GM13976 (cell line): ENCODE measurements at regions not wholly inside any gene's neighbourhood (a gene's known extent, or its start where the extent isn't known, plus 50 kb on each side); places are given as distances from the start of the nearest gene placed in this dataset.

Experiments
- DNase-seq: peaks from one replicate; pipeline ENCODE4 v3.0.0; 2012; ENCODE audit warnings: low spot score
- in situ Hi-C: fragments of 300-500 bp; cut with MboI; formaldehyde crosslinking; loops from one replicate; pipeline ENCODE4 v1.12.0; 2022; ENCODE audit warnings: low sequenced_read_pairs, mixed read lengths, inconsistent platforms; ENCODE audit not compliant: unreplicated experiment
- TF ChIP-seq, protein P1 (sequence below): IDR thresholded peaks from 2 replicates; pipeline ENCODE4 v1.5.1; 2012; ENCODE audit warnings: borderline replicate concordance, mild to moderate bottlenecking; ENCODE audit not compliant: insufficient read depth; ENCODE audit errors: extremely low read depth, missing control alignments, control extremely low read depth

DNA sequence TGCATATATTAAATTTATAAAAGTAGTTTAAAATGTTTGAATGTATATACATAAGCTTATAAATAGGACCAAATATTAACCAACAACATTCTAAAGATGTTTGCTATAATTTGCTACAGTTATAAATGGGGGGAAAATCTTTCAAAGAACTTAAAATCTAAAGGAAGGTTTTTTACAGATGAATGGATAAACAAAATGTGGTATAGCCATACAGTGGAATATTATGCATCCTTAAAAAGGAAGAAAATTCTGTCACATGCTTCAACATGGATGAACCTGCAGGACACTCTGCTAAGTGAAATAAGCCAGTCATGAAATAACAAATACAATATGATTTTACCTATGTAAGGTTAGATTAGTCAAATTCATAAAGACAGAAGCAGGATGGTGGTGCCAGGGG is 75.8 kb downstream of the TMEM17 start:
- TF ChIP-seq, protein P1, sequence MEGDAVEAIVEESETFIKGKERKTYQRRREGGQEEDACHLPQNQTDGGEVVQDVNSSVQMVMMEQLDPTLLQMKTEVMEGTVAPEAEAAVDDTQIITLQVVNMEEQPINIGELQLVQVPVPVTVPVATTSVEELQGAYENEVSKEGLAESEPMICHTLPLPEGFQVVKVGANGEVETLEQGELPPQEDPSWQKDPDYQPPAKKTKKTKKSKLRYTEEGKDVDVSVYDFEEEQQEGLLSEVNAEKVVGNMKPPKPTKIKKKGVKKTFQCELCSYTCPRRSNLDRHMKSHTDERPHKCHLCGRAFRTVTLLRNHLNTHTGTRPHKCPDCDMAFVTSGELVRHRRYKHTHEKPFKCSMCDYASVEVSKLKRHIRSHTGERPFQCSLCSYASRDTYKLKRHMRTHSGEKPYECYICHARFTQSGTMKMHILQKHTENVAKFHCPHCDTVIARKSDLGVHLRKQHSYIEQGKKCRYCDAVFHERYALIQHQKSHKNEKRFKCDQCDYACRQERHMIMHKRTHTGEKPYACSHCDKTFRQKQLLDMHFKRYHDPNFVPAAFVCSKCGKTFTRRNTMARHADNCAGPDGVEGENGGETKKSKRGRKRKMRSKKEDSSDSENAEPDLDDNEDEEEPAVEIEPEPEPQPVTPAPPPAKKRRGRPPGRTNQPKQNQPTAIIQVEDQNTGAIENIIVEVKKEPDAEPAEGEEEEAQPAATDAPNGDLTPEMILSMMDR = no peak
- DNase-seq = no peak
- in situ Hi-C loops = no loop called here

DNA sequence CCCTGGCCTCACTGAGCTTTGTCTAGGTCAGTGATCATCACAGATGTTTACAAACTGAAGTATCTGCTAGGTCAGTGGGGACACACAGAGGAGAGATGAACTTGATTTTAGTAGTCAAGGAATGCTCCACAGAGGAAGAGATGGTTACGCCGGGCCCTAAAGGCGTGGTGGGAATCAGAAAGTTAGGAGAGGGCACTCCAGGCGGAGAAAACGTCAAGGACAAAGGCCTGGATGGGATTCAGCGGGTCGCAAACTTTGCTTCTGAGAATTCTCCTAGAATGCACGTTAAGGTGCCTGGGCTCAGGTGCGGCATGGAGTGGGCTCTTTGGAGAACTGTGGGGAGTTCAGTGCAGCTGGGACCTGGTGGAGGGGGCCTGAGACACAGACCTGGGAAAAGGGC is 78.8 kb downstream of the TMEM17 start:
- TF ChIP-seq, protein P1 = no peak
- in situ Hi-C loops = no loop called here
- DNase-seq = no peak

DNA sequence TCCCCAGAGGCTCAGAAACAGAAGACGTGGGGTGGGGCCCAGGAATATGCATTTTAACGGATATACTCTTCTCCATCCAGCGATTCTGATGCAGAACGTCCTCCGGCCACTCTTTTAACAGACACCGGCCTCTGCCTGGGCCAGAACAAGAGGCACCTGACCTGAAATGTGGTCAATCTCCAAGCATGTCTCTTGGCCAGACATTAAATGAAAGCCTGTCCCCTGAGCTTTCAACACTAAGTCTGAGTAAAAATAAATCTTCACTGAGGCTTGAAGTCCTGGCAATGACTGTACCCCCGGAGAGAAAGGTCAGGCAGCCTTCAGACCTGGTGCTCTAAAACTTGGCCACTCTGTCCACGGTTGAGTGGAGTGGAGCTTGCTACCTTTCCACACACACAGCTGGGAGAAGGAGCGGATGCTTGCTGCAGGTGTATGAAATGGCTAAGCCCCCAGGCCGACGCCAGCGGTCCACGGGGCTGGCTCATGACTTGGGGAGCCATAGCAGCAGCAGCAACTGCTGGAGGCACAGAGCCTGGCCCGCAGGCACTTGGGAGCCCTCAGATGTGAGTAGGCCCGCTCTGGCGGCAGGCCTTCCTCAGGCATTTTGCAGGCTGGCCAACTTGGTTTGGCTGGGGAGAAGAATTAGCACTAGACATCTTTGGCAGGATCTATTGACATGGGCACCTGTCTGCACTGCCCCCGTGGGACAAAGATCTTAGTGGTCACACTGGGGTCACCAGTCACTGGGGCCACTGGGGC is 79.7 kb downstream of the TMEM17 start:
- TF ChIP-seq, protein P1 = no peak
- no peak for DNase-seq

DNA sequence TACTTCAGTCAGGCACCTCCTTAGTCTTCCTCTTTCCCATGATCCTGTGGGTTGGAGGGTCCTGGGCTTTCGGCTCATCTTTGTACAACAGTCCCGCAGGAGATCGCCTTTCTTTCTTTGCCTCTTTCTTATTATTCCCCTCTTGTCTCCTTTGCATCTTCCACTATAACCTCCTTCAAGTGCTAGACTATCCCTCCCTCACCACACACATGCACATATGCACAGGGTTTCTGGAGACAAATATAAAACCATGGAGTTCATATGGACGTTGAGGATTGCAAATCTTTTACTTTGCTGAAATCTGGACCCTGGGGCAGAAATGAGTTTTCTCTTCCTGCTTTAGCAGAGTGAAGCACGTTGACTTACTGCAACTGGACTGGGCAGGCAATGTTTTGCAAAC is 80.3 kb downstream of the TMEM17 start:
- TF ChIP-seq, protein P1 = no peak
- DNase-seq = no peak
- in situ Hi-C loops = no loop called here

More for the DNA sequence above, 79.7 kb downstream of the TMEM17 start:
- in situ Hi-C loops = no loop called here

DNA sequence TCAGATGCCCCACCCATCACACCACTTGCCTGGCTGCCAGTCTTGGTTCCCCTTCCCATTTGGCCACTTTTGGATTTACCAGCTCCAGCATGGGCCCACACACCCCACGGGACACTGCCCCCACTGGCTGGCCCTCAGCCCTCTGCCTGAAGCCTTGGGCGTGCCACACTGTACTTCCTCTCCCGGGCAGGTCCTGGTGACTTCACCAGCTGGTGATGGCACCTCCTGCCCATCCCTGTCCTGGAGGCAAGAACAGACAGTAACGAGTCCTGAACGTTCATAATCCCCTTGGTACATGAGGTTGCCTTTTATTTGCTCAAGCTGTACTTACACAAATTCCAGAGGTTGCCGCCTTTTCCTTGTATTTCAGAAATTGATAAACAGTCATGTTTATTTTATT is 81.1 kb downstream of the TMEM17 start:
- DNase-seq = no peak
- in situ Hi-C loops = no loop called here
- TF ChIP-seq, protein P1 = no peak

DNA sequence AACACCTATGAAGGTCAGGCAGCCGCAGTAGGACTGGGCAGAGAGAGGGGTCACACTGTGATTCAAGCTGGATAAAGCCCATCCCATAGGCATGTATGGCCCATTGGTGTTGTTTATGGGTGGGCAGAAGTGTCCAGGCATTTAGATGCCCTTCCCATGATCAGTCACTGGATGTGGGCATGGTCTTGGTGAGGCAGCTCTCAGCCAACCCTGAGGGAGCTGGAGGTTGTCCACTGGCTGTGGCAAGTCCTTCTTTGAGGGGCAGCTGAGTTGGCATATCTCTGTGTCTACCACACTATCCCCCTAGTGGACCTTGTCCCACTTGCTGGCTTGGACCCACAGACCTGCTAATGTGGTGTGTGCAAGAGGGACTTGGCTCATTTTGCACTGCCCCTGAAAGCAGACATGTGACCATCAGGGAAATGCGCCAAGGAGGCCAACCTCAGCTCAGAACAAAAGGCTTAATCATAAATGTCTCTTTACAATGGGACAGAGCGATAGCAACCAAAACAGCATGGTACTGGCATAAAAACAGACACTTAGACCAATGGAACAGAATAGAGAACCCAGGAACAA is 82.0 kb downstream of the TMEM17 start:
- in situ Hi-C loops = no loop called here
- TF ChIP-seq, protein P1 = no peak
- DNase-seq = no peak
